ENCODE measurements at regions not wholly inside any gene's neighbourhood (a gene's known extent, or its start where the extent isn't known, plus 50 kb on each side); places are given as distances from the start of the nearest gene placed in this dataset.
"Not testable (repeated sequence)": the region's sequence is repeated elsewhere in the genome, so short reads cannot be mapped to it uniquely, and the experiment has no call there.

- Mint-ChIP-seq H3K4me3 (no peak overlapping the region), H3K27ac (no peak overlapping the region)
- CTCF ChIA-PET: no interaction called here
These were observed 209.6 kb upstream of the SLC39A10 start for GRCh38 chr2:195447323-195447975.

GRCh38 chr2:195445639-195446038, 211.4 kb upstream of the SLC39A10 start:
- Mint-ChIP-seq H3K27me3 (ENCODE audit: low read depth) (no peaks in the 10 kb centered on the region), H3K9me3 (peaks cover 21% of the 10 kb centered on the region), H3K4me1 (ENCODE audit: low read depth) (peaks cover 13% of the 10 kb centered on the region), H3K27ac (no peak overlapping the region), H3K36me3 (ENCODE audit: low read depth) (peaks cover 16% of the 10 kb centered on the region), H3K4me3 (no peak overlapping the region)
- intact Hi-C loops (cut with micrococcal nuclease): no loop called here
- CTCF ChIA-PET: no interaction called here
- DNase-seq: no peak

More at GRCh38 chr2:195447323-195447975, 209.6 kb upstream of the SLC39A10 start:
- Mint-ChIP-seq H3K9me3 (peaks cover 7% of the 10 kb centered on the region), H3K4me1 (ENCODE audit: low read depth) (peaks cover 14% of the 10 kb centered on the region), H3K27me3 (ENCODE audit: low read depth) (no peaks in the 10 kb centered on the region), H3K36me3 (ENCODE audit: low read depth) (peaks cover 4% of the 10 kb centered on the region)
- intact Hi-C loops (cut with micrococcal nuclease): no loop called here
- DNase-seq: no peak

GRCh38 chr2:195443926-195444325, 213.1 kb upstream of the SLC39A10 start:
- H3K36me3 Mint-ChIP-seq (ENCODE audit: low read depth): peaks cover 16% of the 10 kb centered on the region
- peaks cover 21% of the 10 kb centered on the region for H3K9me3 Mint-ChIP-seq
- no peak overlapping the region for H3K4me3 Mint-ChIP-seq
- peaks cover 11% of the 10 kb centered on the region for H3K4me1 Mint-ChIP-seq (ENCODE audit: low read depth)
- DNase-seq: no peak
- intact Hi-C loops (cut with micrococcal nuclease): loop anchor here (2.0 kb wide), 1 partner anchor 29 kb away; no protein-coding TSS in a partner anchor
- CTCF ChIA-PET: interaction anchor here (0.7 to 1.2 kb wide), 2 partner anchors 22 to 126 kb away, joined by 3 read pairs; no protein-coding TSS in a partner anchor
- H3K27me3 Mint-ChIP-seq (ENCODE audit: low read depth): no peaks in the 10 kb centered on the region
- no peak overlapping the region for H3K27ac Mint-ChIP-seq

GRCh38 chr2:195442458-195443175, 214.4 kb upstream of the SLC39A10 start:
- H3K9me3 Mint-ChIP-seq: peaks cover 21% of the 10 kb centered on the region
- peaks cover 8% of the 10 kb centered on the region for H3K4me1 Mint-ChIP-seq (ENCODE audit: low read depth)
- DNase-seq: peak; percentile 19
- no peak overlapping the region for H3K4me3 Mint-ChIP-seq
- intact Hi-C loops (cut with micrococcal nuclease): loop anchor here (1.0 to 2.0 kb wide), 6 partner anchors 9 to 215 kb away; partner anchors contain the start of gene SLC39A10
- CTCF ChIA-PET: interaction anchor here (0.5 kb wide), 1 partner anchor 122 kb away, joined by 3 read pairs; no protein-coding TSS in a partner anchor
- H3K27me3 Mint-ChIP-seq (ENCODE audit: low read depth): no peaks in the 10 kb centered on the region
- peaks cover 16% of the 10 kb centered on the region for H3K36me3 Mint-ChIP-seq (ENCODE audit: low read depth)
- peak overlapping the region; percentile 18 for H3K27ac Mint-ChIP-seq

- peaks cover 17% of the 10 kb centered on the region for H3K36me3 Mint-ChIP-seq (ENCODE audit: low read depth)
- no peak overlapping the region for H3K27ac Mint-ChIP-seq
- intact Hi-C loops (cut with micrococcal nuclease): no loop called here
- H3K4me3 Mint-ChIP-seq: no peak overlapping the region
- peaks cover 12% of the 10 kb centered on the region for H3K4me1 Mint-ChIP-seq (ENCODE audit: low read depth)
- CTCF ChIA-PET: interaction anchor here (0.9 kb wide), 1 partner anchor 22 kb away, joined by 3 read pairs; no protein-coding TSS in a partner anchor
- H3K27me3 Mint-ChIP-seq (ENCODE audit: low read depth): no peaks in the 10 kb centered on the region
- H3K9me3 Mint-ChIP-seq: peaks cover 24% of the 10 kb centered on the region
- DNase-seq: no peak
These were observed 218.3 kb upstream of the SLC39A10 start for GRCh38 chr2:195438692-195439091.

GRCh38 chr2:195437521-195437920, 219.5 kb upstream of the SLC39A10 start:
- Mint-ChIP-seq H3K9me3 (peaks cover 24% of the 10 kb centered on the region), H3K4me3 (no peak overlapping the region), H3K27me3 (ENCODE audit: low read depth) (no peaks in the 10 kb centered on the region), H3K27ac (no peak overlapping the region), H3K36me3 (ENCODE audit: low read depth) (peaks cover 13% of the 10 kb centered on the region), H3K4me1 (ENCODE audit: low read depth) (peaks cover 8% of the 10 kb centered on the region)
- intact Hi-C loops (cut with micrococcal nuclease): no loop called here
- CTCF ChIA-PET: no interaction called here
- no peak for DNase-seq

- CTCF ChIA-PET: no interaction called here
- Mint-ChIP-seq H3K36me3 (ENCODE audit: low read depth) (peaks cover 1% of the 10 kb centered on the region), H3K27ac (no peak overlapping the region), H3K4me1 (ENCODE audit: low read depth) (peaks cover 4% of the 10 kb centered on the region), H3K9me3 (peaks cover 11% of the 10 kb centered on the region), H3K4me3 (no peak overlapping the region), H3K27me3 (ENCODE audit: low read depth) (no peaks in the 10 kb centered on the region)
- DNase-seq: no peak
- intact Hi-C loops (cut with micrococcal nuclease): no loop called here
These were observed 222.7 kb upstream of the SLC39A10 start for GRCh38 chr2:195434346-195434745.

- H3K4me1 Mint-ChIP-seq (ENCODE audit: low read depth); intact Hi-C loops (cut with micrococcal nuclease); H3K27ac Mint-ChIP-seq; H3K4me3 Mint-ChIP-seq; DNase-seq; H3K27me3 Mint-ChIP-seq (ENCODE audit: low read depth); H3K36me3 Mint-ChIP-seq (ENCODE audit: low read depth); CTCF ChIA-PET: not testable (repeated sequence)
- peaks cover 11% of the 10 kb centered on the region for H3K9me3 Mint-ChIP-seq
These were observed 223.3 kb upstream of the SLC39A10 start for GRCh38 chr2:195433729-195434128.

- Mint-ChIP-seq H3K4me1 (ENCODE audit: low read depth) (no peaks in the 10 kb centered on the region), H3K27ac (no peak overlapping the region), H3K4me3 (no peak overlapping the region), H3K27me3 (ENCODE audit: low read depth) (no peaks in the 10 kb centered on the region), H3K36me3 (ENCODE audit: low read depth) (no peaks in the 10 kb centered on the region), H3K9me3 (peaks cover 5% of the 10 kb centered on the region)
- intact Hi-C loops (cut with micrococcal nuclease): no loop called here
- CTCF ChIA-PET: interaction anchor here (0.7 kb wide), 1 partner anchor 26 kb away, joined by 3 read pairs; no protein-coding TSS in a partner anchor
- DNase-seq: no peak
These were observed 228.4 kb upstream of the SLC39A10 start for GRCh38 chr2:195428673-195429072.

GRCh38 chr2:195425328-195425727, 231.7 kb upstream of the SLC39A10 start:
- Mint-ChIP-seq H3K27ac (no peak overlapping the region), H3K4me1 (ENCODE audit: low read depth) (no peaks in the 10 kb centered on the region), H3K36me3 (ENCODE audit: low read depth) (no peaks in the 10 kb centered on the region), H3K9me3 (no peaks in the 10 kb centered on the region), H3K27me3 (ENCODE audit: low read depth) (no peaks in the 10 kb centered on the region), H3K4me3 (no peak overlapping the region)
- intact Hi-C loops (cut with micrococcal nuclease): no loop called here
- CTCF ChIA-PET: no interaction called here
- DNase-seq: no peak

GRCh38 chr2:195419033-195419432, 238.0 kb upstream of the SLC39A10 start:
- Mint-ChIP-seq H3K9me3 (no peaks in the 10 kb centered on the region), H3K36me3 (ENCODE audit: low read depth) (no peaks in the 10 kb centered on the region), H3K4me1 (ENCODE audit: low read depth) (no peaks in the 10 kb centered on the region), H3K27me3 (ENCODE audit: low read depth) (no peaks in the 10 kb centered on the region), H3K27ac (no peak overlapping the region), H3K4me3 (no peak overlapping the region)
- intact Hi-C loops (cut with micrococcal nuclease): no loop called here
- DNase-seq: no peak
- CTCF ChIA-PET: no interaction called here

GRCh38 chr2:195414537-195415100, 242.4 kb upstream of the SLC39A10 start:
- no peaks in the 10 kb centered on the region for H3K36me3 Mint-ChIP-seq (ENCODE audit: low read depth)
- H3K27me3 Mint-ChIP-seq (ENCODE audit: low read depth): no peaks in the 10 kb centered on the region
- no peak overlapping the region for H3K27ac Mint-ChIP-seq
- CTCF ChIA-PET: interaction anchor here (0.6 kb wide), 1 partner anchor 644 kb away, joined by 3 read pairs; no protein-coding TSS in a partner anchor
- intact Hi-C loops (cut with micrococcal nuclease): no loop called here
- H3K9me3 Mint-ChIP-seq: no peaks in the 10 kb centered on the region
- DNase-seq: no peak
- H3K4me3 Mint-ChIP-seq: no peak overlapping the region
- H3K4me1 Mint-ChIP-seq (ENCODE audit: low read depth): peaks cover 12% of the 10 kb centered on the region

All from activated naive CD4-positive, alpha-beta T cell treated with anti-CD3 and anti-CD28 coated beads for 36 hours (primary cell).